Muscle layer of colon (tissue), 2 donors: ENCODE measurements at regions not wholly inside any gene's neighbourhood (a gene's known extent, or its start where the extent isn't known, plus 50 kb on each side); places are given as distances from the start of the nearest gene placed in this dataset.

Experiments
- H3K27ac ChIP-seq: one replicate; pipeline ENCODE4 v1.7.0; 2013; ENCODE audit warnings: low read depth, mild to moderate bottlenecking, low read length, moderate library complexity
- H3K27me3 ChIP-seq, 2 donors: one replicate each; pipeline ENCODE4 v1.7.0; 2013; ENCODE audit warnings: low read length in 2 of 2, mild to moderate bottlenecking in 2 of 2; ENCODE audit not compliant: insufficient read depth in 2 of 2, control insufficient read depth in 1 of 2
- H3K36me3 ChIP-seq: one replicate; pipeline ENCODE4 v1.7.0; 2013; ENCODE audit warnings: mild to moderate bottlenecking, low read length; ENCODE audit not compliant: insufficient read depth
- H3K4me1 ChIP-seq: one replicate; pipeline ENCODE4 v1.7.0; 2013; ENCODE audit warnings: mild to moderate bottlenecking, low read length; ENCODE audit not compliant: insufficient read depth
- H3K4me3 ChIP-seq, 2 donors: one replicate each; pipeline ENCODE4 v1.7.0; 2013; ENCODE audit warnings: low read length in 2 of 2, low read depth in 1 of 2, mild to moderate bottlenecking in 1 of 2, moderate library complexity in 1 of 2
- H3K9ac ChIP-seq: one replicate; pipeline ENCODE4 v1.7.0; 2013; ENCODE audit warnings: low read length
- H3K9me3 ChIP-seq: one replicate; pipeline ENCODE4 v1.7.0; 2013; ENCODE audit warnings: mild to moderate bottlenecking, low read length
- donor health status: abdominal sarcoma.
- donor health status: Adenocarcinoma of cecum.

DNA sequence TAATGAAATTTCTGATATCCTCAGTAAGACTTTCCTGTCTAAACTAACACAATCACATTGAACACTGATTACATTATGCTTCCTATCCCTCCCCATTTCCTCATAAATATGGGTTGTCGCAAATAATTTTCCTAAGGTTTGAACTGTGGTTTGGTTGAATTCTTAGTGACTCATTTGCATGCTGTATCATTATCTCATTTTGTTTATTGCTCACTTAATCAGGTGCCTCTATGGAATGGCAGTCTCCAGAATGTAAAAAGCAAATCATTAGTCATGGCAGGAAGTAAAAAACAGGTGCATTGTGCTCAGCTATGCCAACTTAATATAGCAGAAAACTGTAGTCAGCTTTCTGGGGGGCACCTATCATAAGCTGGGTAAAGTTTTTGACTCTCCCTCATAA, 216.0 kb upstream of the ZBTB20 start:
- Histone ChIP-seq H3K4me1 (no peaks in the 10 kb centered on the region), H3K4me3 (no peak overlapping the region), H3K36me3 (no peaks in the 10 kb centered on the region), H3K27ac (no peak overlapping the region), H3K9me3 (no peaks in the 10 kb centered on the region), H3K27me3 (no peaks in the 10 kb centered on the region), H3K9ac (no peak overlapping the region)

DNA sequence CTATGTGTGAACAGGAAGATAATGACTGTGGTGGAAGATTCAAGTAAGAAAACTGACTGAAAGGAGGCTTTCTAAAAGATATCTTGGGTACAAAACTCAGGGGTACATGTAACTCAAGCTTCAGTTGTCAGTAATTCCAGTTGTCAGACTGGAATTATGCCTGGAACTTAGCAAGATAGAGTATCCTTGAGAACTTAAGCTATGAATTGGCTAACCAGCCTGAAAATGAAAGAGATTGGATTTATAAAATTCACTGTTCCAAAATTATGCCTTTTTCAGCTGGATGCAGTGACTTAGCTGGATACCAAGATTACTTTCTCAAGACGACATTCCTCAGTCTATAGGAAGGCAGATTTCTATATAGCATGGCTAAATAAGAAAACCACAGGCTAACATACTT, 221.9 kb upstream of the ZBTB20 start:
- no peaks in the 10 kb centered on the region for H3K36me3 ChIP-seq
- H3K27ac ChIP-seq: no peak overlapping the region
- H3K9me3 ChIP-seq: no peaks in the 10 kb centered on the region

DNA sequence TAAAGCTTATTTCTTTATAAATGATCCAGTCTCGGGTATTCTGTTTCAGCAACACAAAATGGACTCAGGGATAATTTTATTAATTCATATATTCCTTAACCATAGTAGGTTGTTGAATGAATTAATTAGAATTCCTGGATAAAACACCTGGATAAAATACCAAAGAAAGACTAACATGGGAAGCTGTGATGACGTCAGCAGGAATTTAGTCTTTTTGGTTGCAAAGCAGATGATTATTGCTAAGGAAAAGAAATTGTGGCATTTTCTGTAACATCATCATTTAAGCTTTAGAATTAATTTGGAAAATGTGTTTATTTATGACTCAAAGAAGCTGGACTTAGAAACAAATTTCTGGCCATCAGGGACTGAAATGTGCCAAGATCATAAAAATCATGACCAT, 228.3 kb upstream of the ZBTB20 start:
- Histone ChIP-seq H3K27me3 (no peaks in the 10 kb centered on the region), H3K4me1 (no peaks in the 10 kb centered on the region), H3K4me3 (no peak overlapping the region), H3K36me3 (no peaks in the 10 kb centered on the region), H3K27ac (no peak overlapping the region), H3K9me3 (no peaks in the 10 kb centered on the region), H3K9ac (no peak overlapping the region)

More for the DNA sequence above, 221.9 kb upstream of the ZBTB20 start:
- H3K4me1 ChIP-seq: no peaks in the 10 kb centered on the region
- no peak overlapping the region for H3K4me3 ChIP-seq
- no peaks in the 10 kb centered on the region for H3K27me3 ChIP-seq
- no peak overlapping the region for H3K9ac ChIP-seq

DNA sequence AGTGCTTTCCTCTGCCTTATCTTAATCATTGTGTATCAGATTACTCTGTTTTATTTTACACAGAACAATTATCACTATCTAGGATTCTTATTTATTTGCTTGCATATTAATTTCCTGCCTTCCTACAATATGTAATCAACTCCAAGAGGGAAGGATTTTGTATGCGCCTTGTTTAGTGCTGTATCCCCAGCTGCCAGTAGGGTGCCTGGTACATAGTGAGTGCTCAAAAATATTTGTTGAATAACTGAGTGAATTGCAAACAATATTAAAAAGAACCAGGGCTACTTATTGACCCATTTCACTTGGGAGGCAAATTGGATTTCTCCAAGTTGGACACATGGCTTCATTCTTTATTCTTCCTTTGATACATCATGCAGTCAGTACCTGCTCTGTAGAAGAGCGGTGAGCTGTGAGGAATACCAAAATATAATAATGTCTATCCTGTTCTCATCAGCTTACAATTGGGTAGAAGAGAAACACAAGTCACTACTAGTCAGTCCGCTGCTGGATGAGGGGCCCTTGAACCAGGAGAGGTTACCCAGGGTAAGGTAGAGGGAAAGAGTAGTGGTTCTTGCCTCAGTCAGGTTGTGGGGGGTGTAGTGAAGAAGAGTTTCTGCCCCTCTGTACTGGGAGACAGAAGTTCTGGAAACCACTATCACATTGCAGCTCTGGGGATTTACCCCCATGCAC, 233.9 kb upstream of the ZBTB20 start:
- no peak overlapping the region for H3K9ac ChIP-seq
- H3K9me3 ChIP-seq: no peaks in the 10 kb centered on the region
- no peak overlapping the region for H3K27ac ChIP-seq
- no peaks in the 10 kb centered on the region for H3K27me3 ChIP-seq
- H3K4me1 ChIP-seq: no peaks in the 10 kb centered on the region
- H3K4me3 ChIP-seq: no peak overlapping the region
- H3K36me3 ChIP-seq: no peaks in the 10 kb centered on the region

DNA sequence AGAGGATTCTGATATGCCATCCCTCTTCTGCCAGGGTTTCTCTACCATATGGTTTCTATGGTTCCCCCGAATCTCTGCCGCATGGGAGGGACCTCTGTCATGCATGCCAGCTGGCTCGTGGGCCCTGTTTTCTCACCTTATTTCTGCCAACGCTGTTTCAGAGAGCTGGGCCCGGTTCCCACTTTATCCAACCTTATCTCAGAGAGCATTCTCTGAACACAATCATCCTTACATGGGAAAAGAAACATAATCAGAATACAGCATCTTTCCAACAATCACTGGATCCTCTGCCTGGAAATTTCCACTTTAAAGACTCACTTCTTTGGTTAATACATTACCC, 234.5 kb upstream of the ZBTB20 start:
- Histone ChIP-seq H3K9ac (no peak overlapping the region), H3K27ac (no peak overlapping the region), H3K4me1 (no peaks in the 10 kb centered on the region)

DNA sequence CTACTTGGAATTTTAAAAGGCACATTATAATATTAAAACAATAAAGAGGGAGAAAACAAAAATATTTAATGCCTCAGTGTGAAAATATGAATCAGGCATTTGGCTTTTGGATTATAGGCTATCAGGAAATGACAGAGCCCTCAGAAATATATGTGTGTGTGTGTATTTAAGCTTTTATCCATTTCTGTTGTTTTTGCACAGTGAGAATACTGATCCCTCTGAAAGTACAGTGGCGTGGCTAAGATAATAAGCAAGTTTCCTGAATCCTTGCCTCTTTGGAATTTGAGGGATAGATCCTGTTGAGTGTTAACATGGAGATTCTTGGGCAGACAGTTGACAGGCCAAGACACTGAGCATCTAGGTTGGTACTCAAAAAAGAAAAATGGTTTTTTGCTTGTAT, 234.8 kb upstream of the ZBTB20 start:
- Histone ChIP-seq H3K9ac (no peak overlapping the region), H3K27me3 (no peaks in the 10 kb centered on the region), H3K36me3 (no peaks in the 10 kb centered on the region), H3K4me1 (no peaks in the 10 kb centered on the region), H3K4me3 (no peak overlapping the region), H3K9me3 (no peaks in the 10 kb centered on the region), H3K27ac (no peak overlapping the region)

More for the DNA sequence above, 234.5 kb upstream of the ZBTB20 start:
- Histone ChIP-seq H3K4me3 (no peak overlapping the region), H3K36me3 (no peaks in the 10 kb centered on the region), H3K9me3 (no peaks in the 10 kb centered on the region), H3K27me3 (no peaks in the 10 kb centered on the region)

DNA sequence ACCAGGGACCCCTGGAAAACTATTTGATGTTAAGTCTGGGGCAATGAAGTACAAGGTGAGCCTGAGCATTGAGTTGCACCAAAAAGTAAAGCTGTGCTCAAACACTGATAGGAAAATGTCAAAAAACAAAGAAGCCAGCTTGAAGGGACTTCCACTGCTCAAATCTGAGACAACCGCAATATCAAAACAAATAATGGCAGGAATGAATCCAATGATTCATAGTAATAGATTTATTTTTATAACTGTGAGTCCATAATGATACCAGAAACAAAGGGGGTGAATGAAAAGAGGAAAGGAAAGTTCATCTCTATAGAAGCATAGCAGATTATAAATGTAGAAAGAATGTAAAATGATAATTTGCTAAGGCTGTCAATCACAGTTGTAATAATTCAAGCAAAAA, 237.3 kb upstream of the ZBTB20 start:
- H3K4me1 ChIP-seq: no peaks in the 10 kb centered on the region
- no peaks in the 10 kb centered on the region for H3K36me3 ChIP-seq
- no peak overlapping the region for H3K27ac ChIP-seq
- H3K27me3 ChIP-seq: no peaks in the 10 kb centered on the region
- no peak overlapping the region for H3K4me3 ChIP-seq
- H3K9me3 ChIP-seq: no peaks in the 10 kb centered on the region
- no peak overlapping the region for H3K9ac ChIP-seq

DNA sequence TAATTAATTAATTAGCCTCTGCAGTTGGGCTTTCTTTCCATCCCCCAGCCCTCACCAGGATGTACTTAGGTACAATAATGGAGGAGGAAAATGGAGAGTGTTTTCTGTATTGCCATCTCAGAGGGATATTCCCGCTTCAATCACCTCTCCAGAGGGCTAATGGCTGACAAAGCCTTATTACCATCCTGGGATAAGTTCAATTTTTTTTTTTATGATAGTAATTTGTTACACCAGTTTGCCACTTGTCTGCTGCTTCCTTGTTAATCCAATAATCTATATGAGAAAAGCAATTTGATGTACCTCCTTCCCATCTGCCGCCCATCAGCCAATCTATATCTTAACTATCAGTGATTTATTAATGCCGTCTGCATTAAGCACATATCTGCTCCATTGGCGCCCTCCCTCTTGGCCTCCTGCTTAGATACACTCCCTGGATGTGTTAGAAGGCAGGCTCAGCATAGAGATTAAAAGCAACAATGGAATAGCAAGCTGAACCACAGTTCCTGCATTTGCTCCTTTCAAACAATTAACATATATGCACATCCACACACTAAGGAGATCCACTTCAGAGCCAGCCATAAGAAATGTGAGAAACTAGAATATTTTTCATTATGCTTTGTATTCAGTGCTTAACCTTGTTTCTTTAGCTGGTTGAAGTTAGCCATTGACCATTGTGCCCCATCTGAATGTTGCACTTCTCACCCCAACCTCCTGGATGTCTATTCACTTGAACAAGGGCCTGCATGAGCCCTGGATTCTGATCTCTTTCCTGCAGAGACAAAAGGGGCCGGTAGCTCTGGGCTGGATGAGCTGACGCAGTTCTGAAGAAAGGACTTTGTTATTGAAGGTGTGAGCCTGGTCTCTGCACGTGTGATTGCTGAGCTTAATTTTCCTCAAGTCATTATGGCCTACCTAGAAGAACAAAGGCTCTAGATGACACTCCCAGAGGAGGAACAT, 237.3 kb upstream of the GAP43 start:
- Histone ChIP-seq H3K9me3 (no peaks in the 10 kb centered on the region), H3K36me3 (no peaks in the 10 kb centered on the region), H3K4me3 (no peak overlapping the region), H3K9ac (no peak overlapping the region), H3K27ac (no peak overlapping the region), H3K4me1 (no peaks in the 10 kb centered on the region), H3K27me3 (no peaks in the 10 kb centered on the region)

DNA sequence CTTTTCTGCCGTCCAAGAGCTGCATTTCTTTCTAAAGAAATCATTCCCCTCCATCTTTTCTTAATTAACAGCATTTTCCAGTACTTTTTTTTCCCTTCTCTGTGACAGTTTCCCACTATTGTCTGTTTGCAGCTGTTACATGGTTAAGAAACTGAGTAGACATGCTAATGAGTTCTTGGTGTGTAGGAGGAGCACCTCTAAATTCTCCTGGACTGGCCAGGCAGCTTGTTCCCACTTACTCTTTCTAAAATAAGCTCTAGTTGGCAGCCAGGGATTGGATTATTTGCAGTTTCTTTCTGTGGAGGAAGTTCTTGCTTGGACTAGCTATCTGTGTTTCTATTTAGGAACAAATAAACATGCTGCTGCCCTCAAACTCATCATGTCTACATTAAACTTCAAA, 235.1 kb upstream of the GAP43 start:
- Histone ChIP-seq H3K9me3 (no peaks in the 10 kb centered on the region), H3K4me3 (no peak overlapping the region), H3K27ac (no peak overlapping the region), H3K36me3 (no peaks in the 10 kb centered on the region), H3K9ac (no peak overlapping the region), H3K27me3 (no peaks in the 10 kb centered on the region), H3K4me1 (no peaks in the 10 kb centered on the region)

DNA sequence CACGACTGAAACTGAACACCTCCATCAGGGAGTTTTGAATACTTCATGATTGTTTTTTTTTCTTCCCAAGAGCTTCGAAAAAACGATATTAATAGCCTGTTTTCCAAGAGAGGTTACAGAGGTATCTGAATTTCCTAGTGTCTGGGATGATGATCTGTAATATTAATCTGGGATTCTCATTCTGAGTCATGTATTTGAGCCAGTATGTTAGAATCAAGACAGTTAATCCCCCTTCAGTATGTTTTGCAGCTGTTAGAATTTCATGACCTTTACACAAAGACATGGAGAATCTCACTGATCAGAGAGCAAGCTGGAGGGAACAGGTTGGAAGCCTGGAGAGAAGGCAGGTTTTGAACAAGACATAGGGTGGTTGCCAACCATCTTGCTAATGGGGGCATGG, 234.5 kb upstream of the GAP43 start:
- no peaks in the 10 kb centered on the region for H3K9me3 ChIP-seq
- no peak overlapping the region for H3K27ac ChIP-seq
- H3K27me3 ChIP-seq: no peaks in the 10 kb centered on the region
- no peaks in the 10 kb centered on the region for H3K36me3 ChIP-seq
- H3K9ac ChIP-seq: no peak overlapping the region
- H3K4me3 ChIP-seq: no peak overlapping the region
- no peaks in the 10 kb centered on the region for H3K4me1 ChIP-seq

DNA sequence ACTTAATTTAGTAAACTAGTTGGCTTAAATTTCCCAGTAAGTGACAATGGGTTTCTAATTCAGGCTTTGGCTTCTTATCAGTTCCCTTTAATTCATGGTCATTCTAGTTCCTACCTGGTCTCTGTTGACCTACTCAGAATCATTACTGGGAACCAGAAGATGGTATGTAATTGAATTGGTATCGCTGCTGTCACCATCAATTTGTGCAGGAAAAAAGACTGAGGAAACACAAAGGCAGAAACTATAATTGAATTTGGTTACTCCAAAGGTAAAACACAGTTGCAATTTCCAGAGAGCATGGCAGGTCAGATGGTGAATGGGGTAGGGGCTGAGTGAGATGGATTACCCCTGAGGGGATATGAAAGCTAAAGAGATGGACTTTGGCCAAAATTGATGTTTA, 226.5 kb upstream of the GAP43 start:
- Histone ChIP-seq H3K4me1 (no peaks in the 10 kb centered on the region), H3K36me3 (no peaks in the 10 kb centered on the region), H3K4me3 (no peak overlapping the region), H3K27me3 (no peaks in the 10 kb centered on the region), H3K9ac (no peak overlapping the region), H3K27ac (no peak overlapping the region), H3K9me3 (no peaks in the 10 kb centered on the region)

DNA sequence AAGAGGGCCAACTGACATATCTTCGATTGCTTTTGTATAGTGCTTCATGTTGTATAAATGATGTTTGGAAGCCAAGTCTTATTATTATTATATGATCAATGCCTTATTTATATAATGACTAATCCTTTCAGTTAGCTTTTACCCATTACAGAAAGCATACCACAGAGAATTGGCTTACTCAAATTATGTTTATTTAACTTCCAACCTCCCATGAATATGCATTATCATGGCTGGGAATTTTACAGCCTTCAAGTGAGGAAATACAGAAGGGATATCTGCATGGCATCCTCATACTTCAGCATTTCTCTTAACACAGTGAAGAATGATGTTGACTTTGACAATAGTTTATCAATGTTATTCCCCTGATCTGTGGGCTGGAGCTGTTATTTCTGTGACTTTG, 225.9 kb upstream of the GAP43 start:
- H3K36me3 ChIP-seq: no peaks in the 10 kb centered on the region
- no peak overlapping the region for H3K27ac ChIP-seq
- H3K9ac ChIP-seq: no peak overlapping the region
- H3K27me3 ChIP-seq: no peaks in the 10 kb centered on the region
- no peaks in the 10 kb centered on the region for H3K9me3 ChIP-seq
- no peaks in the 10 kb centered on the region for H3K4me1 ChIP-seq
- no peak overlapping the region for H3K4me3 ChIP-seq
